ENCODE measurements at regions not wholly inside any gene's neighbourhood (a gene's known extent, or its start where the extent isn't known, plus 50 kb on each side); places are given as distances from the start of the nearest gene placed in this dataset.

DNA sequence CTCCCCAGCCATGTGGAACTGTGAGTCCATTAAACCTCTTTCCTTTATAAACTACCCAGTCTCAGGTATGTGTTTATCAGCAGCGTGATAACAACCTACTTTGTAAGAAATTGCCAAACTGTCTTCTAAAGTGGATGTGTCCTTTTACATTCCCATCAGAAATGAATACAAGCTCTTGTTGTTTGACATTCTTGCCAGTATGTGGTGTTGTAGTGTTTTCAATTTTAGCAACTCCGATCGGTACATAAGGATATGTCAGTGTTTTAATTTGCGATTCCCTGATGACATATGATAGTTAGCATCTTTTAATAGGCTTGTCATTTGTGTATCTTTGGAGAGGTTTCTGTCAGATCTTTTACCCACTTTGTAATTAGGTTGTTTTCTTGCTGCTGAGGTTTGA lies 1156.3 kb upstream of the CRIM1 start (continued):
- TF ChIP-seq, protein P1, sequence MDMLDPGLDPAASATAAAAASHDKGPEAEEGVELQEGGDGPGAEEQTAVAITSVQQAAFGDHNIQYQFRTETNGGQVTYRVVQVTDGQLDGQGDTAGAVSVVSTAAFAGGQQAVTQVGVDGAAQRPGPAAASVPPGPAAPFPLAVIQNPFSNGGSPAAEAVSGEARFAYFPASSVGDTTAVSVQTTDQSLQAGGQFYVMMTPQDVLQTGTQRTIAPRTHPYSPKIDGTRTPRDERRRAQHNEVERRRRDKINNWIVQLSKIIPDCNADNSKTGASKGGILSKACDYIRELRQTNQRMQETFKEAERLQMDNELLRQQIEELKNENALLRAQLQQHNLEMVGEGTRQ (CRISPR knock-in tag; IDR thresholded peaks at IDR 0.05), result no peak
- TF ChIP-seq ZNF219 (CRISPR knock-in tag; IDR thresholded peaks at IDR 0.05; ENCODE audit: borderline replicate concordance) (no peak), KAT7 (CRISPR knock-in tag; IDR thresholded peaks at IDR 0.05; ENCODE audit: borderline replicate concordance) (no peak), SP1 (CRISPR knock-in tag; conservative IDR thresholded peaks at IDR 0.05) (no peak), PRRX2 (CRISPR knock-in tag; IDR thresholded peaks at IDR 0.05) (no peak), SMAD4 (CRISPR knock-in tag; IDR thresholded peaks at IDR 0.05) (no peak), NFE2L1 (CRISPR knock-in tag; IDR thresholded peaks at IDR 0.05) (no peak), GTF2I (CRISPR knock-in tag; conservative IDR thresholded peaks at IDR 0.05) (no peak)
- TF ChIP-seq, protein P2, sequence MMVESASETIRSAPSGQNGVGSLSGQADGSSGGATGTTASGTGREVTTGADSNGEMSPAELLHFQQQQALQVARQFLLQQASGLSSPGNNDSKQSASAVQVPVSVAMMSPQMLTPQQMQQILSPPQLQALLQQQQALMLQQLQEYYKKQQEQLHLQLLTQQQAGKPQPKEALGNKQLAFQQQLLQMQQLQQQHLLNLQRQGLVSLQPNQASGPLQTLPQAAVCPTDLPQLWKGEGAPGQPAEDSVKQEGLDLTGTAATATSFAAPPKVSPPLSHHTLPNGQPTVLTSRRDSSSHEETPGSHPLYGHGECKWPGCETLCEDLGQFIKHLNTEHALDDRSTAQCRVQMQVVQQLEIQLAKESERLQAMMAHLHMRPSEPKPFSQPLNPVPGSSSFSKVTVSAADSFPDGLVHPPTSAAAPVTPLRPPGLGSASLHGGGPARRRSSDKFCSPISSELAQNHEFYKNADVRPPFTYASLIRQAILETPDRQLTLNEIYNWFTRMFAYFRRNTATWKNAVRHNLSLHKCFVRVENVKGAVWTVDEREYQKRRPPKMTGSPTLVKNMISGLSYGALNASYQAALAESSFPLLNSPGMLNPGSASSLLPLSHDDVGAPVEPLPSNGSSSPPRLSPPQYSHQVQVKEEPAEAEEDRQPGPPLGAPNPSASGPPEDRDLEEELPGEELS (CRISPR knock-in tag; IDR thresholded peaks at IDR 0.05), result no peak

DNA sequence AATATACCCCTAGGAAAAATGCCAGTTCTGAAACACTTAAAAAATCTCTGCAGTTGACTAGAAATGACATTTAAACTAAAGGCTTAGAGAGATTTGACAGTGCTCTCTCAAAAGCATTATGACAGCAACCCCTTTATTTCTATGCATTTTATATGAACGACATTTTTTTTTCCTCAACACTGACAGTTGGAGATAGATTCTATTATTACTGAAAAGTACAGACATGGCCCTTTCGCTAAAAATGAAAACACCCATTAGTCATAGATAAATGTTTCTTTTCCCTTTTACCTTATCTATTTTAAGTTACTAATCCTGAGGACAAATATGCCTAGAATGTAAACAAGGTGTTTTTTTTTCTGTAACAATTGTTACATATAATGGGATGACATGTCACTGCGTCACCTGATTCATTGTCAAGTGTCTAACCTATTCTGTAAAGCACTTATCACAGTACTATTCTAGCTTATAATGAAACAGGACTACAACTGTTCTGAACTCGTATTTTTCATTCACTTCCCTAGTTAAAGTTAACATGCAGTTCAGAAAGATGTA lies 1169.6 kb upstream of the CRIM1 start:
- TF ChIP-seq, protein P3, sequence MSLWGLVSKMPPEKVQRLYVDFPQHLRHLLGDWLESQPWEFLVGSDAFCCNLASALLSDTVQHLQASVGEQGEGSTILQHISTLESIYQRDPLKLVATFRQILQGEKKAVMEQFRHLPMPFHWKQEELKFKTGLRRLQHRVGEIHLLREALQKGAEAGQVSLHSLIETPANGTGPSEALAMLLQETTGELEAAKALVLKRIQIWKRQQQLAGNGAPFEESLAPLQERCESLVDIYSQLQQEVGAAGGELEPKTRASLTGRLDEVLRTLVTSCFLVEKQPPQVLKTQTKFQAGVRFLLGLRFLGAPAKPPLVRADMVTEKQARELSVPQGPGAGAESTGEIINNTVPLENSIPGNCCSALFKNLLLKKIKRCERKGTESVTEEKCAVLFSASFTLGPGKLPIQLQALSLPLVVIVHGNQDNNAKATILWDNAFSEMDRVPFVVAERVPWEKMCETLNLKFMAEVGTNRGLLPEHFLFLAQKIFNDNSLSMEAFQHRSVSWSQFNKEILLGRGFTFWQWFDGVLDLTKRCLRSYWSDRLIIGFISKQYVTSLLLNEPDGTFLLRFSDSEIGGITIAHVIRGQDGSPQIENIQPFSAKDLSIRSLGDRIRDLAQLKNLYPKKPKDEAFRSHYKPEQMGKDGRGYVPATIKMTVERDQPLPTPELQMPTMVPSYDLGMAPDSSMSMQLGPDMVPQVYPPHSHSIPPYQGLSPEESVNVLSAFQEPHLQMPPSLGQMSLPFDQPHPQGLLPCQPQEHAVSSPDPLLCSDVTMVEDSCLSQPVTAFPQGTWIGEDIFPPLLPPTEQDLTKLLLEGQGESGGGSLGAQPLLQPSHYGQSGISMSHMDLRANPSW (CRISPR knock-in tag; conservative IDR thresholded peaks at IDR 0.05; ENCODE audit: low read depth), result no peak
- TF ChIP-seq, protein P4, sequence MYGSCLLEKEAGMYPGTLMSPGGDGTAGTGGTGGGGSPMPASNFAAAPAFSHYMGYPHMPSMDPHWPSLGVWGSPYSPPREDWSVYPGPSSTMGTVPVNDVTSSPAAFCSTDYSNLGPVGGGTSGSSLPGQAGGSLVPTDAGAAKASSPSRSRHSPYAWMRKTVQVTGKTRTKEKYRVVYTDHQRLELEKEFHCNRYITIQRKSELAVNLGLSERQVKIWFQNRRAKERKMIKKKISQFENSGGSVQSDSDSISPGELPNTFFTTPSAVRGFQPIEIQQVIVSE (CRISPR knock-in tag; IDR thresholded peaks at IDR 0.05; ENCODE audit: borderline replicate concordance), result no peak
- TF ChIP-seq, protein P5, sequence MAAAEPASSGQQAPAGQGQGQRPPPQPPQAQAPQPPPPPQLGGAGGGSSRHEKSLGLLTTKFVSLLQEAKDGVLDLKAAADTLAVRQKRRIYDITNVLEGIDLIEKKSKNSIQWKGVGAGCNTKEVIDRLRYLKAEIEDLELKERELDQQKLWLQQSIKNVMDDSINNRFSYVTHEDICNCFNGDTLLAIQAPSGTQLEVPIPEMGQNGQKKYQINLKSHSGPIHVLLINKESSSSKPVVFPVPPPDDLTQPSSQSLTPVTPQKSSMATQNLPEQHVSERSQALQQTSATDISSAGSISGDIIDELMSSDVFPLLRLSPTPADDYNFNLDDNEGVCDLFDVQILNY (CRISPR knock-in tag; IDR thresholded peaks at IDR 0.05), result no peak
- no peak for TF ChIP-seq GTF2I (CRISPR knock-in tag; conservative IDR thresholded peaks at IDR 0.05)
- no peak for TF ChIP-seq FOXJ3 (CRISPR knock-in tag; IDR thresholded peaks at IDR 0.05; ENCODE audit: borderline replicate concordance)
- no peak for TF ChIP-seq JAZF1 (CRISPR knock-in tag; IDR thresholded peaks at IDR 0.05)
- no peak for TF ChIP-seq ZNF263 (CRISPR knock-in tag; IDR thresholded peaks at IDR 0.05; ENCODE audit: low read depth)
- no peak for TF ChIP-seq TEAD1 (CRISPR knock-in tag; IDR thresholded peaks at IDR 0.05)
- TF ChIP-seq SP1 (CRISPR knock-in tag; conservative IDR thresholded peaks at IDR 0.05), result no peak
- TF ChIP-seq NFATC4 (CRISPR knock-in tag; IDR thresholded peaks at IDR 0.05), result no peak
- Mint-ChIP-seq H3K4me1 (no peaks in the 10 kb centered on the region), H3K27me3 (ENCODE audit: low read depth) (peaks cover 18% of the 10 kb centered on the region), H3K9me3 (peaks cover 4% of the 10 kb centered on the region; the same call in 1 of the 2 replicates), H3K27ac (no peak overlapping the region), H3K36me3 (no peaks in the 10 kb centered on the region), H3K4me3 (no peak overlapping the region)
- CTCF ChIA-PET, result no interaction called here
- ATAC-seq, result no peak
- POLR2A ChIA-PET, result no interaction called here
- DNase-seq (ENCODE audit: low spot score), result no peak

DNA sequence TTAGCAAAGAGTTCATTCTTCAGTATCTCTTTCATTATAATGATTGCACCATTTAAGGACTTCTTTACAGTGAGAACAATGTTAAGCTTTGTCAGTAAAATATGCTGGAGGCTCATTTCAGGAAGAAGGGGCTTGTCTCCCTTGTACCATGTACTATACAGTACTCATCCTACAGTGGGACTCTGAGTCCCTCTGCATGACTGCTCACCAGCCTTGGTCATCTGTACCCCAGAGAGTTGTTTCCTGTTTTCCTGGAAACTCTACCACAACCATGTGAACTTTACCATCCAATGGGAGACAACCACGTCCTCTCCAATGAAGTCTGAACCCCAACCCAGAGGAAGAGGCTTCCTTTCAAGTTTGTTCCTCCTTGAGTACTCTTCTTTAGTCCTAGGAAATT lies 1171.1 kb upstream of the CRIM1 start:
- H3K27ac Mint-ChIP-seq, result no peak overlapping the region
- no peaks in the 10 kb centered on the region for H3K4me1 Mint-ChIP-seq
- H3K9me3 Mint-ChIP-seq, result peaks cover 3% of the 10 kb centered on the region; the same call in 1 of the 2 replicates
- H3K4me3 Mint-ChIP-seq, result no peak overlapping the region
- CTCF ChIA-PET, result no interaction called here
- peaks cover 28% of the 10 kb centered on the region for H3K27me3 Mint-ChIP-seq (ENCODE audit: low read depth)
- ATAC-seq (no peak), DNase-seq (ENCODE audit: low spot score) (no peak)
- H3K36me3 Mint-ChIP-seq, result no peaks in the 10 kb centered on the region
- POLR2A ChIA-PET, result no interaction called here
- TF ChIP-seq, protein P6, sequence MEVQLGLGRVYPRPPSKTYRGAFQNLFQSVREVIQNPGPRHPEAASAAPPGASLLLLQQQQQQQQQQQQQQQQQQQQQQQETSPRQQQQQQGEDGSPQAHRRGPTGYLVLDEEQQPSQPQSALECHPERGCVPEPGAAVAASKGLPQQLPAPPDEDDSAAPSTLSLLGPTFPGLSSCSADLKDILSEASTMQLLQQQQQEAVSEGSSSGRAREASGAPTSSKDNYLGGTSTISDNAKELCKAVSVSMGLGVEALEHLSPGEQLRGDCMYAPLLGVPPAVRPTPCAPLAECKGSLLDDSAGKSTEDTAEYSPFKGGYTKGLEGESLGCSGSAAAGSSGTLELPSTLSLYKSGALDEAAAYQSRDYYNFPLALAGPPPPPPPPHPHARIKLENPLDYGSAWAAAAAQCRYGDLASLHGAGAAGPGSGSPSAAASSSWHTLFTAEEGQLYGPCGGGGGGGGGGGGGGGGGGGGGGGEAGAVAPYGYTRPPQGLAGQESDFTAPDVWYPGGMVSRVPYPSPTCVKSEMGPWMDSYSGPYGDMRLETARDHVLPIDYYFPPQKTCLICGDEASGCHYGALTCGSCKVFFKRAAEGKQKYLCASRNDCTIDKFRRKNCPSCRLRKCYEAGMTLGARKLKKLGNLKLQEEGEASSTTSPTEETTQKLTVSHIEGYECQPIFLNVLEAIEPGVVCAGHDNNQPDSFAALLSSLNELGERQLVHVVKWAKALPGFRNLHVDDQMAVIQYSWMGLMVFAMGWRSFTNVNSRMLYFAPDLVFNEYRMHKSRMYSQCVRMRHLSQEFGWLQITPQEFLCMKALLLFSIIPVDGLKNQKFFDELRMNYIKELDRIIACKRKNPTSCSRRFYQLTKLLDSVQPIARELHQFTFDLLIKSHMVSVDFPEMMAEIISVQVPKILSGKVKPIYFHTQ (CRISPR knock-in tag; IDR thresholded peaks at IDR 0.05), result no peak
- TF ChIP-seq, protein P7, sequence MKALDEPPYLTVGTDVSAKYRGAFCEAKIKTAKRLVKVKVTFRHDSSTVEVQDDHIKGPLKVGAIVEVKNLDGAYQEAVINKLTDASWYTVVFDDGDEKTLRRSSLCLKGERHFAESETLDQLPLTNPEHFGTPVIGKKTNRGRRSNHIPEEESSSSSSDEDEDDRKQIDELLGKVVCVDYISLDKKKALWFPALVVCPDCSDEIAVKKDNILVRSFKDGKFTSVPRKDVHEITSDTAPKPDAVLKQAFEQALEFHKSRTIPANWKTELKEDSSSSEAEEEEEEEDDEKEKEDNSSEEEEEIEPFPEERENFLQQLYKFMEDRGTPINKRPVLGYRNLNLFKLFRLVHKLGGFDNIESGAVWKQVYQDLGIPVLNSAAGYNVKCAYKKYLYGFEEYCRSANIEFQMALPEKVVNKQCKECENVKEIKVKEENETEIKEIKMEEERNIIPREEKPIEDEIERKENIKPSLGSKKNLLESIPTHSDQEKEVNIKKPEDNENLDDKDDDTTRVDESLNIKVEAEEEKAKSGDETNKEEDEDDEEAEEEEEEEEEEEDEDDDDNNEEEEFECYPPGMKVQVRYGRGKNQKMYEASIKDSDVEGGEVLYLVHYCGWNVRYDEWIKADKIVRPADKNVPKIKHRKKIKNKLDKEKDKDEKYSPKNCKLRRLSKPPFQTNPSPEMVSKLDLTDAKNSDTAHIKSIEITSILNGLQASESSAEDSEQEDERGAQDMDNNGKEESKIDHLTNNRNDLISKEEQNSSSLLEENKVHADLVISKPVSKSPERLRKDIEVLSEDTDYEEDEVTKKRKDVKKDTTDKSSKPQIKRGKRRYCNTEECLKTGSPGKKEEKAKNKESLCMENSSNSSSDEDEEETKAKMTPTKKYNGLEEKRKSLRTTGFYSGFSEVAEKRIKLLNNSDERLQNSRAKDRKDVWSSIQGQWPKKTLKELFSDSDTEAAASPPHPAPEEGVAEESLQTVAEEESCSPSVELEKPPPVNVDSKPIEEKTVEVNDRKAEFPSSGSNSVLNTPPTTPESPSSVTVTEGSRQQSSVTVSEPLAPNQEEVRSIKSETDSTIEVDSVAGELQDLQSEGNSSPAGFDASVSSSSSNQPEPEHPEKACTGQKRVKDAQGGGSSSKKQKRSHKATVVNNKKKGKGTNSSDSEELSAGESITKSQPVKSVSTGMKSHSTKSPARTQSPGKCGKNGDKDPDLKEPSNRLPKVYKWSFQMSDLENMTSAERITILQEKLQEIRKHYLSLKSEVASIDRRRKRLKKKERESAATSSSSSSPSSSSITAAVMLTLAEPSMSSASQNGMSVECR (CRISPR knock-in tag; IDR thresholded peaks at IDR 0.05; ENCODE audit: borderline replicate concordance), result no peak
- no peak for TF ChIP-seq CREM (CRISPR knock-in tag; IDR thresholded peaks at IDR 0.05)

Data from WTC11 (cell line).